ENCODE measurements at regions not wholly inside any gene's neighbourhood (a gene's known extent, or its start where the extent isn't known, plus 50 kb on each side); places are given as distances from the start of the nearest gene placed in this dataset.

DNA sequence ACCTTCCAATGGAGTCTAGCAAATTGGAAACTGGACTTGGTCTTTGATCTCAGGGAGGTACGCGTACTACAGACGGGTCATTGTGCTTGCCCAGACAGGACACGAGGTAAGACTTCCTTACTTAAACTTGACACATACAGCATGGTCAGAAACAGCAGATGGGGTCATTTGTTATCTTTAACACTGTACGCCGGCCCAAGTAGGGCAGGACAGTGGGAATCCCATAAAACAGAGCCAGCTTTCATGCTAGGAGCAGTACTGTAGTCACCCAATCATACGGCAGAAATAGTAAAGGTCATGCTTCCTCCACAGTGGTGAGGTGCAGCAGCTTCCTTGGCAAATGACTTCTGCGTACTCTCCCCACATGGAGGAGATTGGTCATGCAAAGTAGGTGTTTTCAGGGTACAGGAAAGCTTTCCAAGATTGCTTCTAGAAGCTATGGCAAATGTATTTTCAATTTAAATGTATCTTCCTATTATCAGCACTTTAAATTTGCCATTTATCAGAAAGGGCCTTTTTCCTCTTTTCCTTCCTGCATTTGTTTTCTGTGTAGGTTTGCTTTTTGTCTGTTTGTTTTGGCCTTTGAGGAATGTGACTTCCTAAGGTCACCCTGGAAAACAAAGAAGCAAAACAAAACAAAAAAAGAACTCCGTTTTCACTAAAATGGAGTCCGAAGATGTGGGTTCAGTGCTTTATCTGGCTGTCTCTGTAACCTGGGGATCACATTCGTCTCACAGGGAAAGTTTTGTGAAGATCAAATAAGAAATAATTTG is 74.0 kb upstream of the DSG1 start (continued):
- TF ChIP-seq ZNF70 (CRISPR knock-in tag; IDR thresholded peaks at IDR 0.05) = no peak
- TF ChIP-seq, protein P1, sequence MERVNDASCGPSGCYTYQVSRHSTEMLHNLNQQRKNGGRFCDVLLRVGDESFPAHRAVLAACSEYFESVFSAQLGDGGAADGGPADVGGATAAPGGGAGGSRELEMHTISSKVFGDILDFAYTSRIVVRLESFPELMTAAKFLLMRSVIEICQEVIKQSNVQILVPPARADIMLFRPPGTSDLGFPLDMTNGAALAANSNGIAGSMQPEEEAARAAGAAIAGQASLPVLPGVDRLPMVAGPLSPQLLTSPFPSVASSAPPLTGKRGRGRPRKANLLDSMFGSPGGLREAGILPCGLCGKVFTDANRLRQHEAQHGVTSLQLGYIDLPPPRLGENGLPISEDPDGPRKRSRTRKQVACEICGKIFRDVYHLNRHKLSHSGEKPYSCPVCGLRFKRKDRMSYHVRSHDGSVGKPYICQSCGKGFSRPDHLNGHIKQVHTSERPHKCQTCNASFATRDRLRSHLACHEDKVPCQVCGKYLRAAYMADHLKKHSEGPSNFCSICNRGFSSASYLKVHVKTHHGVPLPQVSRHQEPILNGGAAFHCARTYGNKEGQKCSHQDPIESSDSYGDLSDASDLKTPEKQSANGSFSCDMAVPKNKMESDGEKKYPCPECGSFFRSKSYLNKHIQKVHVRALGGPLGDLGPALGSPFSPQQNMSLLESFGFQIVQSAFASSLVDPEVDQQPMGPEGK (CRISPR knock-in tag; IDR thresholded peaks at IDR 0.05; ENCODE audit: borderline replicate concordance) = no peak

DNA sequence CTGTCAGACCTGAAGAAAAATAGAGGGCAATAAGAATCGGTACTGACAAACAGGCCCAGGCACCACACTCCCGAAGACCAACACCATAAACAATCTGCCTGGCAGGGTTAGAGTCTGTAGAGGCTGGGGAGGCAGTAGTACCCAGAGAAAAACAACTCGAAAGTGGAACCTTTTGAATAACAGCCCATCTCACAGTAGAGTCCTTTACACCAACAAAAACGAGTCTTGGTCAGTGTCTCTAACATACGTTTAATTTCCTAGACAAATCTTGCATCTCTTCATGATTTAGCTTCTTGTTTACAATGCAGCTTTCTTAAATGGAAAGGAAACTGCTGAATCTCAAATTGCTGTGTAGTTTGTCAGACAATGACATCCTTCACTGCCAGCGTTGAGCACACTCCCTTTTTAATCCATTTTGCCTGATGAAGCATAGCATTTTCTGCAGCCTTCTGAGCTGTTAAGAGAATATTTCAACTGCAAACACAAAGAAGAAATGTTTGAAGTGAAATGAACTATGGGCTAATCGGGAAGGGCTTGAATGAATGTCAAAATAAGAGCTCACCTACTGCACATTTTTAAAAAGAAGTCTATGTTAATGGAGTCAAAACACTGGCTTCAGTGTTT is 73.1 kb upstream of the DSG1 start:
- no peak for ATAC-seq
- TF ChIP-seq, protein P2, sequence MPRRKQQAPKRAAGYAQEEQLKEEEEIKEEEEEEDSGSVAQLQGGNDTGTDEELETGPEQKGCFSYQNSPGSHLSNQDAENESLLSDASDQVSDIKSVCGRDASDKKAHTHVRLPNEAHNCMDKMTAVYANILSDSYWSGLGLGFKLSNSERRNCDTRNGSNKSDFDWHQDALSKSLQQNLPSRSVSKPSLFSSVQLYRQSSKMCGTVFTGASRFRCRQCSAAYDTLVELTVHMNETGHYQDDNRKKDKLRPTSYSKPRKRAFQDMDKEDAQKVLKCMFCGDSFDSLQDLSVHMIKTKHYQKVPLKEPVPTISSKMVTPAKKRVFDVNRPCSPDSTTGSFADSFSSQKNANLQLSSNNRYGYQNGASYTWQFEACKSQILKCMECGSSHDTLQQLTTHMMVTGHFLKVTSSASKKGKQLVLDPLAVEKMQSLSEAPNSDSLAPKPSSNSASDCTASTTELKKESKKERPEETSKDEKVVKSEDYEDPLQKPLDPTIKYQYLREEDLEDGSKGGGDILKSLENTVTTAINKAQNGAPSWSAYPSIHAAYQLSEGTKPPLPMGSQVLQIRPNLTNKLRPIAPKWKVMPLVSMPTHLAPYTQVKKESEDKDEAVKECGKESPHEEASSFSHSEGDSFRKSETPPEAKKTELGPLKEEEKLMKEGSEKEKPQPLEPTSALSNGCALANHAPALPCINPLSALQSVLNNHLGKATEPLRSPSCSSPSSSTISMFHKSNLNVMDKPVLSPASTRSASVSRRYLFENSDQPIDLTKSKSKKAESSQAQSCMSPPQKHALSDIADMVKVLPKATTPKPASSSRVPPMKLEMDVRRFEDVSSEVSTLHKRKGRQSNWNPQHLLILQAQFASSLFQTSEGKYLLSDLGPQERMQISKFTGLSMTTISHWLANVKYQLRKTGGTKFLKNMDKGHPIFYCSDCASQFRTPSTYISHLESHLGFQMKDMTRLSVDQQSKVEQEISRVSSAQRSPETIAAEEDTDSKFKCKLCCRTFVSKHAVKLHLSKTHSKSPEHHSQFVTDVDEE (CRISPR knock-in tag; IDR thresholded peaks at IDR 0.05) = no peak
- no peak for TF ChIP-seq ISL1 (CRISPR knock-in tag; IDR thresholded peaks at IDR 0.05)
- no peak for TF ChIP-seq GLIS3 (CRISPR knock-in tag; IDR thresholded peaks at IDR 0.05)
- TF ChIP-seq ZNF8 (CRISPR knock-in tag; IDR thresholded peaks at IDR 0.05) = no peak
- no peak for TF ChIP-seq CSDC2 (CRISPR knock-in tag; IDR thresholded peaks at IDR 0.05)
- TF ChIP-seq ARNTL (CRISPR knock-in tag; IDR thresholded peaks at IDR 0.05; ENCODE audit: borderline replicate concordance, low read depth) = no peak
- no peak for TF ChIP-seq ZNF70 (CRISPR knock-in tag; IDR thresholded peaks at IDR 0.05)
- no peak for TF ChIP-seq RARB (CRISPR knock-in tag; IDR thresholded peaks at IDR 0.05)
- TF ChIP-seq SNAI2 (CRISPR knock-in tag; IDR thresholded peaks at IDR 0.05) = no peak
- TF ChIP-seq BACH2 (CRISPR knock-in tag; IDR thresholded peaks at IDR 0.05; ENCODE audit: borderline replicate concordance) = no peak
- TF ChIP-seq, protein P1 (CRISPR knock-in tag; IDR thresholded peaks at IDR 0.05; ENCODE audit: borderline replicate concordance) = no peak
- no peak for TF ChIP-seq OSR1 (CRISPR knock-in tag; IDR thresholded peaks at IDR 0.05)
- TF ChIP-seq, protein P3, sequence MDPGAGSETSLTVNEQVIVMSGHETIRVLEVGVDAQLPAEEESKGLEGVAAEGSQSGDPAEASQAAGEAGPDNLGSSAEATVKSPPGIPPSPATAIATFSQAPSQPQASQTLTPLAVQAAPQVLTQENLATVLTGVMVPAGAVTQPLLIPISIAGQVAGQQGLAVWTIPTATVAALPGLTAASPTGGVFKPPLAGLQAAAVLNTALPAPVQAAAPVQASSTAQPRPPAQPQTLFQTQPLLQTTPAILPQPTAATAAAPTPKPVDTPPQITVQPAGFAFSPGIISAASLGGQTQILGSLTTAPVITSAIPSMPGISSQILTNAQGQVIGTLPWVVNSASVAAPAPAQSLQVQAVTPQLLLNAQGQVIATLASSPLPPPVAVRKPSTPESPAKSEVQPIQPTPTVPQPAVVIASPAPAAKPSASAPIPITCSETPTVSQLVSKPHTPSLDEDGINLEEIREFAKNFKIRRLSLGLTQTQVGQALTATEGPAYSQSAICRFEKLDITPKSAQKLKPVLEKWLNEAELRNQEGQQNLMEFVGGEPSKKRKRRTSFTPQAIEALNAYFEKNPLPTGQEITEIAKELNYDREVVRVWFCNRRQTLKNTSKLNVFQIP (CRISPR knock-in tag; IDR thresholded peaks at IDR 0.05; ENCODE audit: borderline replicate concordance, low read depth) = no peak
- no peak for TF ChIP-seq ZFP3 (CRISPR knock-in tag; IDR thresholded peaks at IDR 0.05)
- TF ChIP-seq, protein P4, sequence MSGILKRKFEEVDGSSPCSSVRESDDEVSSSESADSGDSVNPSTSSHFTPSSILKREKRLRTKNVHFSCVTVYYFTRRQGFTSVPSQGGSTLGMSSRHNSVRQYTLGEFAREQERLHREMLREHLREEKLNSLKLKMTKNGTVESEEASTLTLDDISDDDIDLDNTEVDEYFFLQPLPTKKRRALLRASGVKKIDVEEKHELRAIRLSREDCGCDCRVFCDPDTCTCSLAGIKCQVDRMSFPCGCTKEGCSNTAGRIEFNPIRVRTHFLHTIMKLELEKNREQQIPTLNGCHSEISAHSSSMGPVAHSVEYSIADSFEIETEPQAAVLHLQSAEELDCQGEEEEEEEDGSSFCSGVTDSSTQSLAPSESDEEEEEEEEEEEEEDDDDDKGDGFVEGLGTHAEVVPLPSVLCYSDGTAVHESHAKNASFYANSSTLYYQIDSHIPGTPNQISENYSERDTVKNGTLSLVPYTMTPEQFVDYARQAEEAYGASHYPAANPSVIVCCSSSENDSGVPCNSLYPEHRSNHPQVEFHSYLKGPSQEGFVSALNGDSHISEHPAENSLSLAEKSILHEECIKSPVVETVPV (CRISPR knock-in tag; IDR thresholded peaks at IDR 0.05) = no peak
- no peak for TF ChIP-seq ZFP30 (CRISPR knock-in tag; IDR thresholded peaks at IDR 0.05)
- no peak for TF ChIP-seq PPARA (CRISPR knock-in tag; IDR thresholded peaks at IDR 0.05; ENCODE audit: borderline replicate concordance)
- no peak for TF ChIP-seq ZNF565 (CRISPR knock-in tag; conservative IDR thresholded peaks at IDR 0.05; ENCODE audit: low read depth)

DNA sequence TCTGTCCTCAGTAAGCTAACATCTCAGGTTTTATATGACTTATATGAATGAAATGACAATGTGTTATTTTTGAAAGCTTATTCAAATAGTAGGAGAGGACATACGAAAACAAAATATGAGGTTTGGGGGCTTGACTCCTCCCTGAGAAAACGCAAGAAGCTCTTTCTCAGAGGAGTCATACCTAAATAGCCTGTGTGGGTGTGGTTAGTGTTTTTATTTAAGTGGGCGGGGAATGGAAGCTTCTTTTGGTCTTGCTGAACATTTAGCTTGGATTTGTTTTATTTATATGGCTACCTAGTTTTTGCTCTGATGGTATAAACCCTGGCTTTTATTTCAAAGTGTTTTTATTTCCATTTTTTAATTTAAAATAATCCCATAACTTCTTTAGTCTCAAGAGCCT is 72.1 kb upstream of the DSG1 start:
- no peak for ATAC-seq
- TF ChIP-seq ZFP30 (CRISPR knock-in tag; IDR thresholded peaks at IDR 0.05) (no peak), ZNF565 (CRISPR knock-in tag; conservative IDR thresholded peaks at IDR 0.05; ENCODE audit: low read depth) (no peak), ZNF8 (CRISPR knock-in tag; IDR thresholded peaks at IDR 0.05) (no peak), TOX (CRISPR knock-in tag; IDR thresholded peaks at IDR 0.05; ENCODE audit: borderline replicate concordance) (no peak), ZC3H10 (CRISPR knock-in tag; IDR thresholded peaks at IDR 0.05) (no peak), PPARA (CRISPR knock-in tag; IDR thresholded peaks at IDR 0.05; ENCODE audit: borderline replicate concordance) (no peak), ARNTL (CRISPR knock-in tag; IDR thresholded peaks at IDR 0.05; ENCODE audit: borderline replicate concordance, low read depth) (no peak), CSDC2 (CRISPR knock-in tag; IDR thresholded peaks at IDR 0.05) (no peak), GLIS3 (CRISPR knock-in tag; IDR thresholded peaks at IDR 0.05) (no peak), ISL1 (CRISPR knock-in tag; IDR thresholded peaks at IDR 0.05) (no peak), RARB (CRISPR knock-in tag; IDR thresholded peaks at IDR 0.05) (no peak)
- TF ChIP-seq, protein P3 (CRISPR knock-in tag; IDR thresholded peaks at IDR 0.05; ENCODE audit: borderline replicate concordance, low read depth) = no peak
- TF ChIP-seq, protein P2 (CRISPR knock-in tag; IDR thresholded peaks at IDR 0.05) = no peak

Measured in SK-N-SH treated with all-trans-retinoic acid at 6 μM for 48 hours (cell line).